ENCODE measurements at regions not wholly inside any gene's neighbourhood (a gene's known extent, or its start where the extent isn't known, plus 50 kb on each side); places are given as distances from the start of the nearest gene placed in this dataset.
"Not testable (repeated sequence)": the region's sequence is repeated elsewhere in the genome, so short reads cannot be mapped to it uniquely, and the experiment has no call there.

GRCh38 chr13:27327633-27328032, 57.0 kb downstream of the RASL11A start:
- Histone ChIP-seq H3K9ac (ENCODE audit: low read depth, low read length) (no peak overlapping the region), H3K36me3 (ENCODE audit: control insufficient read depth, insufficient read depth, low read length) (no peaks in the 10 kb centered on the region), H3K27me3 (ENCODE audit: control insufficient read depth, insufficient read depth, low read length) (no peaks in the 10 kb centered on the region), H3K4me1 (ENCODE audit: control insufficient read depth, insufficient read depth, low read length) (no peaks in the 10 kb centered on the region), H3K9me3 (ENCODE audit: control insufficient read depth, insufficient read depth, low read length) (no peaks in the 10 kb centered on the region), H3K4me3 (ENCODE audit: low read depth, low read length) (no peak overlapping the region)

GRCh38 chr13:27329210-27329609, 58.6 kb downstream of the RASL11A start:
- no peak overlapping the region for H3K9ac ChIP-seq (ENCODE audit: low read depth, low read length)
- H3K4me1 ChIP-seq (ENCODE audit: control insufficient read depth, insufficient read depth, low read length) = no peaks in the 10 kb centered on the region
- H3K9me3 ChIP-seq (ENCODE audit: control insufficient read depth, insufficient read depth, low read length) = no peaks in the 10 kb centered on the region
- H3K4me3 ChIP-seq (ENCODE audit: low read depth, low read length) = no peak overlapping the region
- H3K27me3 ChIP-seq (ENCODE audit: control insufficient read depth, insufficient read depth, low read length) = no peaks in the 10 kb centered on the region
- H3K36me3 ChIP-seq (ENCODE audit: control insufficient read depth, insufficient read depth, low read length) = no peaks in the 10 kb centered on the region

GRCh38 chr13:27334774-27335435, 64.3 kb downstream of the RASL11A start:
- H3K27me3 ChIP-seq (ENCODE audit: control insufficient read depth, insufficient read depth, low read length) = no peaks in the 10 kb centered on the region
- no peaks in the 10 kb centered on the region for H3K36me3 ChIP-seq (ENCODE audit: control insufficient read depth, insufficient read depth, low read length)
- no peaks in the 10 kb centered on the region for H3K4me1 ChIP-seq (ENCODE audit: control insufficient read depth, insufficient read depth, low read length)
- H3K9me3 ChIP-seq (ENCODE audit: control insufficient read depth, insufficient read depth, low read length) = no peaks in the 10 kb centered on the region
- no peak overlapping the region for H3K9ac ChIP-seq (ENCODE audit: low read depth, low read length)
- H3K4me3 ChIP-seq (ENCODE audit: low read depth, low read length) = no peak overlapping the region

- H3K4me1 ChIP-seq (ENCODE audit: control insufficient read depth, insufficient read depth, low read length) = no peaks in the 10 kb centered on the region
- no peaks in the 10 kb centered on the region for H3K9me3 ChIP-seq (ENCODE audit: control insufficient read depth, insufficient read depth, low read length)
- H3K9ac ChIP-seq (ENCODE audit: low read depth, low read length) = no peak overlapping the region
- no peak overlapping the region for H3K4me3 ChIP-seq (ENCODE audit: low read depth, low read length)
- H3K27me3 ChIP-seq (ENCODE audit: control insufficient read depth, insufficient read depth, low read length) = no peaks in the 10 kb centered on the region
- no peaks in the 10 kb centered on the region for H3K36me3 ChIP-seq (ENCODE audit: control insufficient read depth, insufficient read depth, low read length)
Observed at GRCh38 chr13:27336014-27336673, 65.5 kb downstream of the RASL11A start.

- H3K9me3 ChIP-seq (ENCODE audit: control insufficient read depth, insufficient read depth, low read length) = no peaks in the 10 kb centered on the region
- H3K27me3 ChIP-seq (ENCODE audit: control insufficient read depth, insufficient read depth, low read length) = no peaks in the 10 kb centered on the region
- H3K4me1 ChIP-seq (ENCODE audit: control insufficient read depth, insufficient read depth, low read length) = no peaks in the 10 kb centered on the region
- H3K9ac ChIP-seq (ENCODE audit: low read depth, low read length) = no peak overlapping the region
- H3K4me3 ChIP-seq (ENCODE audit: low read depth, low read length) = no peak overlapping the region
- no peaks in the 10 kb centered on the region for H3K36me3 ChIP-seq (ENCODE audit: control insufficient read depth, insufficient read depth, low read length)
Observed at GRCh38 chr13:27338207-27338606, 67.6 kb downstream of the RASL11A start.

- Histone ChIP-seq H3K4me3 (ENCODE audit: low read depth, low read length) (no peak overlapping the region), H3K27me3 (ENCODE audit: control insufficient read depth, insufficient read depth, low read length) (no peaks in the 10 kb centered on the region), H3K9ac (ENCODE audit: low read depth, low read length) (no peak overlapping the region), H3K36me3 (ENCODE audit: control insufficient read depth, insufficient read depth, low read length) (no peaks in the 10 kb centered on the region), H3K4me1 (ENCODE audit: control insufficient read depth, insufficient read depth, low read length) (no peaks in the 10 kb centered on the region), H3K9me3 (ENCODE audit: control insufficient read depth, insufficient read depth, low read length) (no peaks in the 10 kb centered on the region)
Observed at GRCh38 chr13:27338816-27339215, 68.2 kb downstream of the RASL11A start.

- H3K9me3 ChIP-seq (ENCODE audit: control insufficient read depth, insufficient read depth, low read length) = no peaks in the 10 kb centered on the region
- no peaks in the 10 kb centered on the region for H3K36me3 ChIP-seq (ENCODE audit: control insufficient read depth, insufficient read depth, low read length)
- H3K4me1 ChIP-seq (ENCODE audit: control insufficient read depth, insufficient read depth, low read length) = no peaks in the 10 kb centered on the region
- no peaks in the 10 kb centered on the region for H3K27me3 ChIP-seq (ENCODE audit: control insufficient read depth, insufficient read depth, low read length)
- H3K4me3 ChIP-seq (ENCODE audit: low read depth, low read length) = no peak overlapping the region
- no peak overlapping the region for H3K9ac ChIP-seq (ENCODE audit: low read depth, low read length)
Observed at GRCh38 chr13:27339299-27339698, 68.7 kb downstream of the RASL11A start.

GRCh38 chr13:27341616-27342015, 71.0 kb downstream of the RASL11A start:
- no peak overlapping the region for H3K4me3 ChIP-seq (ENCODE audit: low read depth, low read length)
- H3K9ac ChIP-seq (ENCODE audit: low read depth, low read length) = no peak overlapping the region
- H3K36me3 ChIP-seq (ENCODE audit: control insufficient read depth, insufficient read depth, low read length) = no peaks in the 10 kb centered on the region
- no peaks in the 10 kb centered on the region for H3K9me3 ChIP-seq (ENCODE audit: control insufficient read depth, insufficient read depth, low read length)
- H3K4me1 ChIP-seq (ENCODE audit: control insufficient read depth, insufficient read depth, low read length) = no peaks in the 10 kb centered on the region
- H3K27me3 ChIP-seq (ENCODE audit: control insufficient read depth, insufficient read depth, low read length) = no peaks in the 10 kb centered on the region

- no peak overlapping the region for H3K9ac ChIP-seq (ENCODE audit: low read depth, low read length)
- H3K9me3 ChIP-seq (ENCODE audit: control insufficient read depth, insufficient read depth, low read length) = no peaks in the 10 kb centered on the region
- H3K36me3 ChIP-seq (ENCODE audit: control insufficient read depth, insufficient read depth, low read length) = no peaks in the 10 kb centered on the region
- H3K4me1 ChIP-seq (ENCODE audit: control insufficient read depth, insufficient read depth, low read length) = no peaks in the 10 kb centered on the region
- H3K27me3 ChIP-seq (ENCODE audit: control insufficient read depth, insufficient read depth, low read length) = no peaks in the 10 kb centered on the region
- H3K4me3 ChIP-seq (ENCODE audit: low read depth, low read length) = no peak overlapping the region
Observed at GRCh38 chr13:27347211-27347772, 76.7 kb downstream of the RASL11A start.

GRCh38 chr13:27348461-27348860, 76.0 kb upstream of the GTF3A start:
- H3K27me3 ChIP-seq (ENCODE audit: control insufficient read depth, insufficient read depth, low read length) = peaks cover 2% of the 10 kb centered on the region
- no peaks in the 10 kb centered on the region for H3K9me3 ChIP-seq (ENCODE audit: control insufficient read depth, insufficient read depth, low read length)
- H3K9ac ChIP-seq (ENCODE audit: low read depth, low read length) = no peak overlapping the region
- H3K4me1 ChIP-seq (ENCODE audit: control insufficient read depth, insufficient read depth, low read length) = no peaks in the 10 kb centered on the region
- no peak overlapping the region for H3K4me3 ChIP-seq (ENCODE audit: low read depth, low read length)
- H3K36me3 ChIP-seq (ENCODE audit: control insufficient read depth, insufficient read depth, low read length) = no peaks in the 10 kb centered on the region

- Histone ChIP-seq H3K27me3 (ENCODE audit: control insufficient read depth, insufficient read depth, low read length) (peaks cover 2% of the 10 kb centered on the region), H3K9me3 (ENCODE audit: control insufficient read depth, insufficient read depth, low read length) (no peaks in the 10 kb centered on the region), H3K36me3 (ENCODE audit: control insufficient read depth, insufficient read depth, low read length) (no peaks in the 10 kb centered on the region), H3K9ac (ENCODE audit: low read depth, low read length) (no peak overlapping the region), H3K4me1 (ENCODE audit: control insufficient read depth, insufficient read depth, low read length) (no peaks in the 10 kb centered on the region), H3K4me3 (ENCODE audit: low read depth, low read length) (no peak overlapping the region)
Observed at GRCh38 chr13:27349458-27349857, 75.0 kb upstream of the GTF3A start.

- not testable (repeated sequence) for H3K36me3 ChIP-seq (ENCODE audit: control insufficient read depth, insufficient read depth, low read length); H3K27me3 ChIP-seq (ENCODE audit: control insufficient read depth, insufficient read depth, low read length); H3K9me3 ChIP-seq (ENCODE audit: control insufficient read depth, insufficient read depth, low read length); H3K4me1 ChIP-seq (ENCODE audit: control insufficient read depth, insufficient read depth, low read length); H3K9ac ChIP-seq (ENCODE audit: low read depth, low read length); H3K4me3 ChIP-seq (ENCODE audit: low read depth, low read length)
Observed at GRCh38 chr13:27350825-27351224, 73.6 kb upstream of the GTF3A start.

All from iPS-15b (cell line).